Iris pigment epithelial cell (primary cell): ENCODE measurements at regions not wholly inside any gene's neighbourhood (a gene's known extent, or its start where the extent isn't known, plus 50 kb on each side); places are given as distances from the start of the nearest gene placed in this dataset.

Experiments
- DNase-seq: peaks from one replicate; pipeline ENCODE4 v3.0.0-alpha.2; 2011; ENCODE audit warnings: low read depth

- peak; percentile 50 for DNase-seq
Observed at GRCh38 chr10:43816351-43817321, 168.0 kb upstream of the ZNF32 start.

GRCh38 chr10:43815181-43815885, 166.7 kb upstream of the ZNF32 start:
- no peak for DNase-seq

- peak; percentile 15 for DNase-seq
Observed at GRCh38 chr10:43814663-43815062, 166.0 kb upstream of the ZNF32 start.

GRCh38 chr10:43811871-43812270, 163.2 kb upstream of the ZNF32 start:
- no peak for DNase-seq

GRCh38 chr10:43809211-43809930, 160.7 kb upstream of the ZNF32 start:
- peak; percentile 90 for DNase-seq

- DNase-seq = no peak
Observed at GRCh38 chr10:43808136-43808535, 159.5 kb upstream of the ZNF32 start.

- DNase-seq = no peak
Observed at GRCh38 chr10:43806831-43807640, 158.4 kb upstream of the ZNF32 start.

- DNase-seq = no peak
Observed at GRCh38 chr10:43803791-43804190, 155.1 kb upstream of the ZNF32 start.

- DNase-seq = no peak
Observed at GRCh38 chr10:43802988-43803696, 154.5 kb upstream of the ZNF32 start.

GRCh38 chr10:43801626-43802025, 152.9 kb upstream of the ZNF32 start:
- no peak for DNase-seq

GRCh38 chr10:43801140-43801539, 152.5 kb upstream of the ZNF32 start:
- DNase-seq = no peak

GRCh38 chr10:43796781-43797180, 148.1 kb upstream of the ZNF32 start:
- DNase-seq = no peak

GRCh38 chr10:43795639-43796038, 147.0 kb upstream of the ZNF32 start:
- DNase-seq = no peak

GRCh38 chr10:43795093-43795492, 146.4 kb upstream of the ZNF32 start:
- DNase-seq = no peak

GRCh38 chr10:43794181-43794815, 145.6 kb upstream of the ZNF32 start:
- no peak for DNase-seq

- peak; percentile 79 for DNase-seq
Observed at GRCh38 chr10:43793704-43794103, 145.0 kb upstream of the ZNF32 start.

- DNase-seq = no peak
Observed at GRCh38 chr10:43790147-43790546, 141.5 kb upstream of the ZNF32 start.

- DNase-seq = peak; percentile 18
Observed at GRCh38 chr10:43785252-43785651, 136.6 kb upstream of the ZNF32 start.

- DNase-seq = no peak
Observed at GRCh38 chr10:43782814-43783213, 134.1 kb upstream of the ZNF32 start.
